PC-9 (cell line): ENCODE measurements at regions not wholly inside any gene's neighbourhood (a gene's known extent, or its start where the extent isn't known, plus 50 kb on each side); places are given as distances from the start of the nearest gene placed in this dataset.
A peak's percentile ranks its signal among the peaks of the same experiment; 100 is the strongest.

Experiments used
- BruUV-seq: library from RNA; stranded (reverse); fragments of 400-500 nt; replicated peaks from 2 replicates; lab custom pipeline; 2021; lab: Mats Ljungman, UMichigan
- CTCF ChIA-PET: fragments of 300-600 bp; sonication (Branson Sonifier 250); formaldehyde crosslinking; loops from one replicate; lab custom pipeline; 2022; ENCODE audit warnings: antibody characterized with exemption; lab: Charles Lee
- POLR2A ChIA-PET: fragments of 300-600 bp; sonication (Branson Sonifier 250); formaldehyde crosslinking; loops from one replicate; lab custom pipeline; 2022; ENCODE audit warnings: antibody characterized with exemption; ENCODE audit not compliant: unreplicated experiment; lab: Charles Lee
- DNase-seq, 2 experiments: peaks; one replicate each; pipeline versions ENCODE4 v3.0.0 to v3.0.0-alpha.2; 2015 to 2022; ENCODE audit warnings: mixed read lengths in 1 of 2
- H2AFZ ChIP-seq: fragments of 200-600 bp; sonication (generic); 2 replicates; pipeline ENCODE4 v1.8.1; 2017; ENCODE audit warnings: antibody characterized with exemption
- H3F3A ChIP-seq: fragments of 200-600 bp; sonication (generic); 2 replicates; pipeline ENCODE4 v1.8.1; 2017; ENCODE audit warnings: antibody characterized with exemption, mild to moderate bottlenecking, low read depth; ENCODE audit not compliant: insufficient read depth
- H3K27ac ChIP-seq: fragments of 200-600 bp; sonication (generic); 2 replicates; pipeline ENCODE4 v1.6.1; 2016; ENCODE audit warnings: mixed run types
- H3K27me3 ChIP-seq: fragments of 200-600 bp; sonication (generic); 2 replicates; pipeline ENCODE4 v1.6.1; 2016; ENCODE audit warnings: low read depth, mixed run types; ENCODE audit not compliant: insufficient read depth
- H3K36me3 ChIP-seq: fragments of 200-600 bp; sonication (generic); 2 replicates; pipeline ENCODE4 v1.6.1; 2016; ENCODE audit warnings: low read depth, mixed run types
- H3K4me1 ChIP-seq: fragments of 200-600 bp; sonication (generic); replicated peaks from 2 replicates; pipeline ENCODE4 v1.6.1; 2016; ENCODE audit warnings: mixed run types; ENCODE audit not compliant: insufficient read depth
- H3K4me2 ChIP-seq: fragments of 200-600 bp; sonication (generic); 2 replicates; pipeline ENCODE4 v1.6.1; 2017; ENCODE audit warnings: mixed run types
- H3K4me3 ChIP-seq: fragments of 200-600 bp; sonication (generic); 2 replicates; pipeline ENCODE4 v1.6.1; 2016; ENCODE audit warnings: mixed run types
- H3K79me2 ChIP-seq: fragments of 200-600 bp; sonication (generic); 2 replicates; pipeline ENCODE4 v1.6.1; 2017; ENCODE audit warnings: low read depth, mixed run types
- H3K9me2 ChIP-seq: fragments of 200-600 bp; sonication (generic); 2 replicates; pipeline ENCODE4 v1.8.1; 2017; ENCODE audit warnings: mild to moderate bottlenecking; ENCODE audit not compliant: insufficient read depth
- H3K9me3 ChIP-seq: fragments of 200-600 bp; sonication (generic); 2 replicates; pipeline ENCODE4 v1.8.1; 2016; ENCODE audit warnings: low read depth; ENCODE audit not compliant: insufficient read depth
- H4K20me1 ChIP-seq: fragments of 200-600 bp; sonication (generic); 2 replicates; pipeline ENCODE4 v1.8.1; 2017; ENCODE audit not compliant: insufficient read depth
- CTCF ChIP-seq: fragments of 200-600 bp; sonication (generic); conservative IDR thresholded peaks from 2 replicates; pipeline ENCODE4 v1.6.1; 2017; ENCODE audit warnings: mixed run types, antibody characterized with exemption, mild to moderate bottlenecking, moderate library complexity
- EZH2 ChIP-seq: fragments of 200-600 bp; sonication (generic); IDR thresholded peaks from 2 replicates; pipeline ENCODE4 v1.8.0; 2017; ENCODE audit warnings: antibody characterized with exemption, low read depth
- intact Hi-C: fragments of 100-400 bp; cut with micrococcal nuclease; formaldehyde crosslinking; loops from one replicate; pipeline ENCODE4 v1.10.0; 2022; ENCODE audit not compliant: unreplicated experiment

GRCh38 chr13:73938372-73939070 lies 195.7 kb downstream of the KLF12 start:
- Histone ChIP-seq H3K27me3 (no peaks in the 10 kb centered on the region), H3K9me3 (no peaks in the 10 kb centered on the region), H3K4me2 (0 out of 2 replicates have a peak overlapping the region, but pooled peaks have one; percentile 4), H3K9me2 (no peaks in the 10 kb centered on the region), H3K4me1 (peaks cover 5% of the 10 kb centered on the region; the same call in 1 of the 2 replicates), H3K79me2 (no peaks in the 10 kb centered on the region), H4K20me1 (no peaks in the 10 kb centered on the region), H3K27ac (no peak overlapping the region), H3K36me3 (no peaks in the 10 kb centered on the region), H2AFZ (no peak overlapping the region), H3K4me3 (no peak overlapping the region), H3F3A (peaks cover 6% of the 10 kb centered on the region; the same call in 1 of the 2 replicates)
- BruUV-seq, result no TSS peak
- ChIA-PET CTCF (no interaction called here), POLR2A (interaction anchor here (0.7 kb wide), 1 partner anchor 170 kb away, joined by 6 read pairs; no protein-coding TSS in a partner anchor)
- TF ChIP-seq CTCF (no peak), EZH2 (no peak)
- intact Hi-C loops, result loop anchor here (5.0 kb wide), 2 partner anchors 99 to 199 kb away; no protein-coding TSS in a partner anchor
- DNase-seq, result peak; percentile 20 to 53

GRCh38 chr13:73937441-73937840 lies 196.8 kb downstream of the KLF12 start:
- no peak overlapping the region for H2AFZ ChIP-seq
- POLR2A ChIA-PET, result no interaction called here
- peaks cover 6% of the 10 kb centered on the region; the same call in 1 of the 2 replicates for H3F3A ChIP-seq
- no peaks in the 10 kb centered on the region for H4K20me1 ChIP-seq
- TF ChIP-seq CTCF, result no peak
- CTCF ChIA-PET, result no interaction called here
- no peaks in the 10 kb centered on the region for H3K36me3 ChIP-seq
- BruUV-seq, result no TSS peak
- peaks cover 5% of the 10 kb centered on the region; the same call in 1 of the 2 replicates for H3K4me1 ChIP-seq
- no peak overlapping the region for H3K27ac ChIP-seq
- DNase-seq, result no peak
- H3K27me3 ChIP-seq, result no peaks in the 10 kb centered on the region
- H3K79me2 ChIP-seq, result no peaks in the 10 kb centered on the region
- no peaks in the 10 kb centered on the region for H3K9me2 ChIP-seq
- intact Hi-C loops, result loop anchor here (5.0 kb wide), 2 partner anchors 100 to 200 kb away; no protein-coding TSS in a partner anchor
- H3K4me2 ChIP-seq, result no peak overlapping the region
- H3K9me3 ChIP-seq, result no peaks in the 10 kb centered on the region
- no peak overlapping the region for H3K4me3 ChIP-seq

- Histone ChIP-seq H3K27ac (no peak overlapping the region), H3K27me3 (no peaks in the 10 kb centered on the region), H3F3A (peaks cover 6% of the 10 kb centered on the region; the same call in 1 of the 2 replicates), H3K4me1 (peaks cover 5% of the 10 kb centered on the region; the same call in 1 of the 2 replicates), H3K4me2 (no peak overlapping the region), H3K79me2 (no peaks in the 10 kb centered on the region), H3K9me2 (no peaks in the 10 kb centered on the region), H4K20me1 (no peaks in the 10 kb centered on the region), H2AFZ (no peak overlapping the region), H3K36me3 (no peaks in the 10 kb centered on the region), H3K4me3 (no peak overlapping the region), H3K9me3 (no peaks in the 10 kb centered on the region)
- POLR2A ChIA-PET, result no interaction called here
- CTCF ChIA-PET, result no interaction called here
- no peak for TF ChIP-seq EZH2
- no peak for TF ChIP-seq CTCF
- intact Hi-C loops, result loop anchor here (5.0 kb wide), 2 partner anchors 101 to 201 kb away; no protein-coding TSS in a partner anchor
- DNase-seq, result no peak
- BruUV-seq, result no TSS peak
Observed at GRCh38 chr13:73935991-73936390, 198.2 kb downstream of the KLF12 start.
